ENCODE measurements at regions not wholly inside any gene's neighbourhood (a gene's known extent, or its start where the extent isn't known, plus 50 kb on each side); places are given as distances from the start of the nearest gene placed in this dataset.
A peak's percentile ranks its signal among the peaks of the same experiment; 100 is the strongest.

DNA sequence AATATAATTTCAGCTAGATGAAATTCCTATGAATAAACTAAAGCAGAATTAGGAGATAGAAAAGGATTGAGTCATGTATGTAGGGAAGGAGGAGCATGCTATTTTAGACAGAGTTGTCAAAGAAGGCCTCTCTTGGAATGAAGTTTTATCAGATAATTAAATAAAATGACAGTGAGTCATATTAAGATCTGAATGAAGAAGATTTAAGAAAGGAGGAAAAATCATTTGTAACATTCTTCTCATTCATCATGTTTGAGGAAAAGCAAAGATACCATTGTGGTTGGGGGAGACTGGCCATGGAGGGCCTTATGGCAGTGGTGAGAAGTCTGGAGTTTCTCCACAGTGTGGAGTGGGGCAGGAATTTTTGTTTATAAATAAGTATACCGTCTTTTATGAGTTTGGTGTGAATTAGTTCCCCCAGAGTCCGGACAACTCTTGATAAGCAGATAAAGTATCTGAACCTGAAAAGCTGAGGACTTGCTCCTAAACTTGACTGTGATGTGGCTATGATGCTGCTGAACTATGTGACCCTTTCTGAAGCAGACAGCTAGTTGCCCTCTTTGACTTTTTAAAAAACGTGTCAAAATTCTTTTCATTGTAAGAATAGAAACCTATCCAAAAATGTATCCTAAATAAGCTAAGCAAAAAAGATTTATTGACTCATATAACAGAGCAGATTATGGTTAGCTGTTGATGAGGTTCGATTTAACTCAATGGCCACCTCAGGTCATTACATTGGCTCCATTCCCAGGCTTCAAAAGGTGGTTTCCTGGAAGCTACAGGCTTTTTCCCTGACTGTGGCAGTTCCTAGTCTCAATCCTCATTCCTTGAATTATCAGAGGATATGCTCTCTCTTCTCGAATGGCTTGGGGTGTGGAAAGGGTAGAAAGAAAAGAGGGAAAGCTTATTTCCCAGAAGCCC, 90.8 kb downstream of the LHX9 start:
- TF ChIP-seq, protein P1, sequence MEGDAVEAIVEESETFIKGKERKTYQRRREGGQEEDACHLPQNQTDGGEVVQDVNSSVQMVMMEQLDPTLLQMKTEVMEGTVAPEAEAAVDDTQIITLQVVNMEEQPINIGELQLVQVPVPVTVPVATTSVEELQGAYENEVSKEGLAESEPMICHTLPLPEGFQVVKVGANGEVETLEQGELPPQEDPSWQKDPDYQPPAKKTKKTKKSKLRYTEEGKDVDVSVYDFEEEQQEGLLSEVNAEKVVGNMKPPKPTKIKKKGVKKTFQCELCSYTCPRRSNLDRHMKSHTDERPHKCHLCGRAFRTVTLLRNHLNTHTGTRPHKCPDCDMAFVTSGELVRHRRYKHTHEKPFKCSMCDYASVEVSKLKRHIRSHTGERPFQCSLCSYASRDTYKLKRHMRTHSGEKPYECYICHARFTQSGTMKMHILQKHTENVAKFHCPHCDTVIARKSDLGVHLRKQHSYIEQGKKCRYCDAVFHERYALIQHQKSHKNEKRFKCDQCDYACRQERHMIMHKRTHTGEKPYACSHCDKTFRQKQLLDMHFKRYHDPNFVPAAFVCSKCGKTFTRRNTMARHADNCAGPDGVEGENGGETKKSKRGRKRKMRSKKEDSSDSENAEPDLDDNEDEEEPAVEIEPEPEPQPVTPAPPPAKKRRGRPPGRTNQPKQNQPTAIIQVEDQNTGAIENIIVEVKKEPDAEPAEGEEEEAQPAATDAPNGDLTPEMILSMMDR (IDR thresholded peaks at IDR 0.05; ENCODE audit: control insufficient read depth, insufficient read depth, low read depth, low read length, missing control alignments), result no peak
- H3K4me3 ChIP-seq (ENCODE audit: control insufficient read depth, low read depth, low read length), result no peak overlapping the region
- DNase-seq (ENCODE audit: low read depth), result peak; percentile 17

DNA sequence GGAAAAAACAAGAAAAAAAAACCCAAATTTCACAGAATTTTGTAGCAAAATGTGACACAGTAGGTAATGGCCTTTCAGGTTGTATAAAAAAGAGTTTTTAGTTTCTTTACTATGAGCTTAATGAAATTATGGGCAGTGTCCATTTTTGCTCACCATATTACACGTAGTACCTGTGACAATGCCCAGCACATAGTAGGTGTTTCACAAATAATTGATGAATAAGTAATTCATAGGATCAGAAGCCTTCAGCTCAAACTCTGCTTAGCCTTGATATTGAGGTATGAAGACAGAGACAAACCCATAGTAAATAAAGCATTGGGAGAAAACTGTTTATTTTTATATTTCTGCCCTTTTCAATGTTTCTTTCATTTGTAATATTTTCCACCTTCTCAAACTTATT, 97.2 kb downstream of the LHX9 start:
- H3K4me3 ChIP-seq (ENCODE audit: control insufficient read depth, low read depth, low read length), result no peak overlapping the region
- TF ChIP-seq, protein P1 (IDR thresholded peaks at IDR 0.05; ENCODE audit: control insufficient read depth, insufficient read depth, low read depth, low read length, missing control alignments), result no peak
- DNase-seq (ENCODE audit: low read depth), result no peak

DNA sequence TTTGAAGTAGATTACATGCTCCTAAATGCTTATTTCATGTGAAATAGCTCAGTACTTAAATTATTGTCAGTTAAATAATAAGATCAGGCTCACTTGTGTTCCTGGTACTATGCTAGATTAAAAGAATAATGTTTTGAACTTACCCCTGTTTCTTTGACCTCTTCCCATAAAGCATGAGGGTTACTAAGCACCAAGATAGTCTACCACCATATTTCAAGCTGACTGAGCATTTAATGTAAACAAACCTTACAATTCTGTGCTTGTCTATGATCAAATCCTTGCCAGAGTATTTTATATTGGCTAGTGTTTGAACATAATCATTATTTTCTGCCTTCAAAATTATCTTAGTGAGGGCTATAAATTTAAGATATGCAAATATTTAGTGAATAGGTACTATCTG, 98.1 kb downstream of the LHX9 start:
- no peak for DNase-seq (ENCODE audit: low read depth)
- H3K4me3 ChIP-seq (ENCODE audit: control insufficient read depth, low read depth, low read length), result no peak overlapping the region

DNA sequence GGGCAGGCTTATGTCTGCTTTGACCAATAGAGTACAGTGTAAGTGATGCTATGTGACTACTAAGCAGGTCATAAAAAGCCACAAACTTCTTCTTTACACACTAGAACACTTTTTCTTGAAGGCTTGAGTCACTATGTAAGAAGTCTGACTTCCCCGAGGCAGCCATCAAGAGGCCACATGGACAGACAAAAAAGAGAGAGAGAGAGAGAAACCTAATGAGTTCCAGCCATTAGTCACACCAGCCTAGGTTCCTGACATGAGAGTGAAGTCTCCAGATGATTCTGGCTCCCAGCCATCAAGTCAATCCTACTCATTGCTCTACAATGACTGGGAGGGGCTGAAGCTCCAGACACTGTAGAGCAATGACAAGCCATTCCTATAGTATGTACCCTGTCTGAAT, 101.4 kb downstream of the LHX9 start:
- no peak overlapping the region for H3K4me3 ChIP-seq (ENCODE audit: control insufficient read depth, low read depth, low read length)
- peak; percentile 88 for DNase-seq (ENCODE audit: low read depth)
- TF ChIP-seq, protein P1 (IDR thresholded peaks at IDR 0.05; ENCODE audit: control insufficient read depth, insufficient read depth, low read depth, low read length, missing control alignments), result no peak

More for the DNA sequence above, 98.1 kb downstream of the LHX9 start:
- TF ChIP-seq, protein P1 (IDR thresholded peaks at IDR 0.05; ENCODE audit: control insufficient read depth, insufficient read depth, low read depth, low read length, missing control alignments), result no peak

- H3K4me3 ChIP-seq (ENCODE audit: control insufficient read depth, low read depth, low read length), result no peak overlapping the region
- DNase-seq (ENCODE audit: low read depth), result no peak
- TF ChIP-seq, protein P1 (IDR thresholded peaks at IDR 0.05; ENCODE audit: control insufficient read depth, insufficient read depth, low read depth, low read length, missing control alignments), result no peak
Observed at GRCh38 chr1:198019126-198019525, 102.0 kb downstream of the LHX9 start.

DNA sequence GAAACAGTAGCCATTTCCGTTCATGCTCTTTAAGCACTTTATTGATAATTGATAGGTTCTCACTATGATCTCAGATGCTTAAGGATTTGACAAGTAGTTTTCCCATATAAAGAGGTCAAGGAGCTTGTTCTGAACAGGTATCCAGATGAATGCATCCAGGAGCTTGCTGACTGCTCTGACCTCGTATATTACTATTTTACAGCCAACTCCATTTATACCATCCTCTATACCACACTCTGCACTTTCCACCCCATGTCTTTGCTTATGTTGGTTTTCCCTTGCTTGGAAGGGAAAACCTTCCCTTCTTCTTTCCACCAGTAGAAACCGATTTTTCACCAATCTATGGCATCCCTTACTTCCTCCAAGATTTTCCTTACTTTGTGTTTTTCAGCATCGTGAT, 107.2 kb downstream of the LHX9 start:
- TF ChIP-seq, protein P1 (IDR thresholded peaks at IDR 0.05; ENCODE audit: control insufficient read depth, insufficient read depth, low read depth, low read length, missing control alignments), result no peak
- DNase-seq (ENCODE audit: low read depth), result no peak
- H3K4me3 ChIP-seq (ENCODE audit: control insufficient read depth, low read depth, low read length), result no peak overlapping the region
